Neural crest cell (in vitro differentiated cells): ENCODE measurements at regions not wholly inside any gene's neighbourhood (a gene's known extent, or its start where the extent isn't known, plus 50 kb on each side); places are given as distances from the start of the nearest gene placed in this dataset.

ENCODE experiments used
- DNase-seq: peaks from one replicate; pipeline ENCODE4 v3.0.0; 2021; ENCODE audit warnings: low read depth, mixed read lengths, low spot score
- H3K27ac Mint-ChIP-seq: one replicate; pipeline ENCODE4 v1.8.0; 2021; ENCODE audit warnings: mild to moderate bottlenecking, mixed read lengths; ENCODE audit not compliant: unreplicated experiment
- H3K27me3 Mint-ChIP-seq: 2 replicates; pipeline ENCODE4 v1.8.0; 2021; ENCODE audit warnings: low read depth, mild to moderate bottlenecking, mixed read lengths
- H3K36me3 Mint-ChIP-seq: 2 replicates; pipeline ENCODE4 v1.8.0; 2021; ENCODE audit warnings: low read depth, mild to moderate bottlenecking, mixed read lengths
- H3K4me1 Mint-ChIP-seq: 2 replicates; pipeline ENCODE4 v1.8.0; 2021; ENCODE audit warnings: mixed read lengths
- H3K4me3 Mint-ChIP-seq: one replicate; pipeline ENCODE4 v1.8.0; 2021; ENCODE audit warnings: mild to moderate bottlenecking, mixed read lengths
- H3K9me3 Mint-ChIP-seq: 2 replicates; pipeline ENCODE4 v1.8.0; 2021; ENCODE audit warnings: mixed read lengths
- CTCF ChIP-seq: fragments of 200-600 bp; sonication (generic); conservative IDR thresholded peaks from 2 replicates; pipeline ENCODE4 v1.5.0; 2021; ENCODE audit warnings: antibody characterized with exemption, mild to moderate bottlenecking

- Mint-ChIP-seq H3K4me3 (no peak overlapping the region), H3K27ac (no peak overlapping the region), H3K4me1 (peaks cover 4% of the 10 kb centered on the region), H3K9me3 (no peaks in the 10 kb centered on the region), H3K27me3 (no peaks in the 10 kb centered on the region), H3K36me3 (no peaks in the 10 kb centered on the region)
- TF ChIP-seq CTCF: no peak
- DNase-seq: no peak
Observed at GRCh38 chr20:53838311-53838868, 232.0 kb downstream of the BCAS1 start.

- Mint-ChIP-seq H3K36me3 (no peaks in the 10 kb centered on the region), H3K4me1 (peaks cover 4% of the 10 kb centered on the region), H3K27ac (peak overlapping the region; percentile 76), H3K27me3 (no peaks in the 10 kb centered on the region), H3K4me3 (no peak overlapping the region), H3K9me3 (no peaks in the 10 kb centered on the region)
- no peak for TF ChIP-seq CTCF
- DNase-seq: no peak
Observed at GRCh38 chr20:53837126-53837826, 233.1 kb downstream of the BCAS1 start.

GRCh38 chr20:53834749-53835148, 235.6 kb downstream of the BCAS1 start:
- peaks cover 9% of the 10 kb centered on the region for H3K4me1 Mint-ChIP-seq

GRCh38 chr20:53834062-53834442, 236.3 kb downstream of the BCAS1 start:
- Mint-ChIP-seq H3K4me3 (no peak overlapping the region), H3K27me3 (no peaks in the 10 kb centered on the region), H3K9me3 (no peaks in the 10 kb centered on the region), H3K27ac (no peak overlapping the region), H3K36me3 (no peaks in the 10 kb centered on the region), H3K4me1 (peaks cover 13% of the 10 kb centered on the region)
- no peak for DNase-seq
- no peak for TF ChIP-seq CTCF

More at GRCh38 chr20:53834749-53835148, 235.6 kb downstream of the BCAS1 start:
- TF ChIP-seq CTCF: no peak
- DNase-seq: no peak
- Mint-ChIP-seq H3K9me3 (no peaks in the 10 kb centered on the region), H3K27me3 (no peaks in the 10 kb centered on the region), H3K4me3 (no peak overlapping the region), H3K27ac (no peak overlapping the region), H3K36me3 (no peaks in the 10 kb centered on the region)

GRCh38 chr20:53833333-53834061, 236.9 kb downstream of the BCAS1 start:
- Mint-ChIP-seq H3K27me3 (no peaks in the 10 kb centered on the region), H3K4me1 (peaks cover 18% of the 10 kb centered on the region), H3K36me3 (no peaks in the 10 kb centered on the region), H3K9me3 (no peaks in the 10 kb centered on the region), H3K27ac (no peak overlapping the region), H3K4me3 (no peak overlapping the region)
- no peak for TF ChIP-seq CTCF
- no peak for DNase-seq
